Neuronal stem cell (in vitro differentiated cells): ENCODE measurements at regions not wholly inside any gene's neighbourhood (a gene's known extent, or its start where the extent isn't known, plus 50 kb on each side); places are given as distances from the start of the nearest gene placed in this dataset.

Source experiments
- DNase-seq: peaks from one replicate; pipeline ENCODE4 v3.0.0-alpha.2; 2013; ENCODE audit warnings: low spot score
- H2AFZ ChIP-seq: one replicate; pipeline ENCODE4 v1.6.1; 2013; ENCODE audit warnings: mild to moderate bottlenecking, low read length, inconsistent platforms
- H2AK5ac ChIP-seq: 2 replicates; pipeline ENCODE4 v1.6.1; 2013; ENCODE audit warnings: low read depth, mild to moderate bottlenecking, inconsistent platforms, low read length, moderate library complexity, mixed read lengths
- H2BK120ac ChIP-seq: 2 replicates; pipeline ENCODE4 v1.6.1; 2013; ENCODE audit warnings: low read depth, mild to moderate bottlenecking, inconsistent platforms, low read length, moderate library complexity, mixed read lengths
- H2BK12ac ChIP-seq: one replicate; pipeline ENCODE4 v1.6.1; 2013; ENCODE audit warnings: low read length, inconsistent platforms
- H2BK15ac ChIP-seq: 2 replicates; pipeline ENCODE4 v1.6.1; 2013; ENCODE audit warnings: mild to moderate bottlenecking, low read length, inconsistent platforms, mixed read lengths
- H2BK5ac ChIP-seq: one replicate; pipeline ENCODE4 v1.6.1; 2013; ENCODE audit warnings: inconsistent platforms, mild to moderate bottlenecking, low read length, moderate library complexity
- H3K14ac ChIP-seq: one replicate; pipeline ENCODE4 v1.6.1; 2013; ENCODE audit warnings: low read length, inconsistent platforms
- H3K18ac ChIP-seq: 2 replicates; pipeline ENCODE4 v1.6.1; 2013; ENCODE audit warnings: low read length, inconsistent platforms
- H3K23ac ChIP-seq: 2 replicates; pipeline ENCODE4 v1.6.1; 2013; ENCODE audit warnings: low read depth, mild to moderate bottlenecking, mixed read lengths, low read length, inconsistent platforms; ENCODE audit not compliant: poor library complexity
- H3K27ac ChIP-seq: replicated peaks from 3 replicates; pipeline ENCODE4 v1.5.1; 2013; ENCODE audit warnings: low read length, inconsistent platforms
- H3K27me3 ChIP-seq, 3 experiments: 2 replicates each; pipeline ENCODE4 v1.6.1; 2013; ENCODE audit warnings: low read length in 3 of 3, mild to moderate bottlenecking in 2 of 3, inconsistent platforms in 1 of 3, low read depth in 1 of 3, mixed read lengths in 1 of 3, moderate library complexity in 1 of 3; ENCODE audit not compliant: control insufficient read depth in 3 of 3, insufficient read depth in 3 of 3
- H3K36me3 ChIP-seq, 2 donors: replicated peaks in 1 of 2; 2 replicates each; pipeline ENCODE4 v1.6.1; 2013; ENCODE audit warnings: low read length in 2 of 2; ENCODE audit not compliant: control insufficient read depth in 2 of 2, insufficient read depth in 2 of 2
- H3K4ac ChIP-seq: 2 replicates; pipeline ENCODE4 v1.6.1; 2013; ENCODE audit warnings: inconsistent platforms, mild to moderate bottlenecking, low read length, moderate library complexity
- H3K4me1 ChIP-seq, 2 donors: 1 replicate in 1 of 2; 2 replicates in 1 of 2; pipeline ENCODE4 v1.6.1; 2013; ENCODE audit warnings: low read length in 2 of 2, low read depth in 1 of 2; ENCODE audit not compliant: control insufficient read depth in 2 of 2, insufficient read depth in 1 of 2
- H3K4me2 ChIP-seq: one replicate; pipeline ENCODE4 v1.6.1; 2013; ENCODE audit warnings: mild to moderate bottlenecking, low read length, inconsistent platforms; ENCODE audit not compliant: insufficient read depth, poor library complexity, severe bottlenecking
- H3K4me3 ChIP-seq, 2 donors: 2 replicates each; pipeline ENCODE4 v1.5.1; 2013; ENCODE audit warnings: low read length in 2 of 2, mild to moderate bottlenecking in 2 of 2, inconsistent platforms in 1 of 2, moderate library complexity in 1 of 2
- H3K79me1 ChIP-seq: one replicate; pipeline ENCODE4 v1.6.1; 2013; ENCODE audit warnings: low read depth, mild to moderate bottlenecking, inconsistent platforms, low read length, moderate library complexity
- H3K9ac ChIP-seq: one replicate; pipeline ENCODE4 v1.6.1; 2013; ENCODE audit warnings: mild to moderate bottlenecking, low read depth, low read length, inconsistent platforms; ENCODE audit not compliant: poor library complexity
- H3K9me3 ChIP-seq, 2 donors: replicated peaks in 1 of 2; 2 replicates each; pipeline versions ENCODE3 to v1.6.1; 2013; ENCODE audit warnings: low read length in 2 of 2, mild to moderate bottlenecking in 2 of 2, inconsistent platforms in 1 of 2, low read depth in 1 of 2, mixed read lengths in 1 of 2, moderate library complexity in 1 of 2; ENCODE audit not compliant: control insufficient read depth in 2 of 2, insufficient read depth in 1 of 2
- H4K8ac ChIP-seq: one replicate; pipeline ENCODE4 v1.6.1; 2013; ENCODE audit warnings: low read depth, mild to moderate bottlenecking, inconsistent platforms, low read length, moderate library complexity
- H4K91ac ChIP-seq: one replicate; pipeline ENCODE4 v1.6.1; 2013; ENCODE audit warnings: low read length, low read depth, mild to moderate bottlenecking, inconsistent platforms; ENCODE audit not compliant: poor library complexity
- WGBS, 2 donors: extraction: QIAGEN DNeasy Blood & Tissue Kit; methylation state at CpG; one replicate each; pipeline ENCODE4 v1.1.7; 2013; ENCODE audit warnings: missing lambda C conversion rate in 2 of 2, mixed read lengths in 1 of 2; ENCODE audit not compliant: insufficient read length in 2 of 2, insufficient replicate concordance in 1 of 2; ENCODE audit errors: extremely low coverage in 2 of 2; 5-methylcytosine and 5-hydroxymethylcytosine counted together

DNA sequence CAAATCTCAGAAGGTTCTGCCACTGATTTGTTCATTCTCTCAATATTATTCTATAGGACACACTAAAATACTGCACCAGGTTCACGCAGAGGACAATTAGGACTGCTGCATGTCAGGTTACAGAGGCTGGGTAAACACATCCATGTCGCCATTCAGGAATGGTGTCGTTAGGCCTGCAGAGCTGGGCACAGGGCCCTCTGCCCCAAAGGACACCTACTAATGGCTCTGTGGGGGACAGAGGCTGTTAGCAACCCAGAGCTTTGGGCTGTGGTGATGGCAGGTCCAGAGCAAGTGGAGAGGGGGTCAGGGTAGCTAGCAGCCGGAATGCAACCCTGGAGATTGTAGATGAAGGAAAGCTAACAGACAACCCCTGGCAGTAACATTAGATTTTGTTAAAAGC lies 115.9 kb downstream of the TTC32 start:
- H3K9ac ChIP-seq: no peak overlapping the region
- WGBS, 2 donors: no CpG with 5 or more reads among the region's 4 CpGs
- H2BK120ac ChIP-seq: no peak overlapping the region
- no peak overlapping the region for H3K4ac ChIP-seq
- H2BK15ac ChIP-seq: no peak overlapping the region
- H3K4me3 ChIP-seq: no peak overlapping the region
- H3K23ac ChIP-seq: no peak overlapping the region
- H3K27ac ChIP-seq: no peak overlapping the region
- no peak overlapping the region for H2AFZ ChIP-seq
- no peak overlapping the region for H3K18ac ChIP-seq
- H4K8ac ChIP-seq: no peak overlapping the region
- H3K27me3 ChIP-seq: peaks cover 0 to 17% (median 0%) of the 10 kb centered on the region in 3 experiments
- H3K4me1 ChIP-seq: peaks cover 0 to 2% of the 10 kb centered on the region in 2 donors
- no peaks in the 10 kb centered on the region for H3K9me3 ChIP-seq
- no peak overlapping the region for H4K91ac ChIP-seq
- DNase-seq: no peak
- H2BK12ac ChIP-seq: no peak overlapping the region
- H2AK5ac ChIP-seq: no peak overlapping the region
- H3K4me2 ChIP-seq: no peak overlapping the region
- no peaks in the 10 kb centered on the region for H3K36me3 ChIP-seq
- no peaks in the 10 kb centered on the region for H3K79me1 ChIP-seq
- no peak overlapping the region for H3K14ac ChIP-seq
- H2BK5ac ChIP-seq: no peak overlapping the region

DNA sequence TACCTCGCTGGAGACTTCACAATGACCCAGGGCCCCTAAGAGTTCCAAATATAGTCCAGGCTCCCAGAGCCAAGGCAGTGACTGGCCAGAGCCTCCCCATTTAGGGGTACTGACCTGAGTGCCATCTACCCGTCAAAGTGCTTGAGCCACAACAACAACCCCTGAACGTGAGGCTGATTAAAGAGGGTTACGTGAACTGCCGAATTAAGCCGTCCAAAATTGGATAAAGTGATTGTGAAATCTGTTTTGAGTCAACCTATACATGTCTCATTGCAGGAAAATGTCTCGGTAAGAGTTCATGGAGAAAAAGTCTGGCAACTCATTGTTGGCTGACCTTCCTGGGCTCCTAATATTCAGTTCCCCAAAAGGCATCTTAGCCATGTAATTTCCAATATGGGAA lies 116.3 kb downstream of the TTC32 start:
- Histone ChIP-seq H3K9me3 (no peaks in the 10 kb centered on the region), H2BK5ac (no peak overlapping the region), H3K9ac (no peak overlapping the region), H2AK5ac (no peak overlapping the region), H2BK120ac (no peak overlapping the region), H2BK12ac (no peak overlapping the region), H4K8ac (no peak overlapping the region), H3K18ac (no peak overlapping the region), H3K4me1 (peaks cover 0 to 2% of the 10 kb centered on the region in 2 donors), H3K27me3 (peaks cover 0 to 17% (median 0%) of the 10 kb centered on the region in 3 experiments), H3K36me3 (no peaks in the 10 kb centered on the region), H3K4me3 (no peak overlapping the region), H3K4ac (no peak overlapping the region), H2BK15ac (no peak overlapping the region), H3K14ac (no peak overlapping the region), H3K4me2 (no peak overlapping the region), H3K27ac (no peak overlapping the region), H4K91ac (no peak overlapping the region), H2AFZ (no peak overlapping the region), H3K23ac (no peak overlapping the region), H3K79me1 (no peaks in the 10 kb centered on the region)
- DNase-seq: no peak
- WGBS, 2 donors: no CpG with 5 or more reads among the region's 7 CpGs

DNA sequence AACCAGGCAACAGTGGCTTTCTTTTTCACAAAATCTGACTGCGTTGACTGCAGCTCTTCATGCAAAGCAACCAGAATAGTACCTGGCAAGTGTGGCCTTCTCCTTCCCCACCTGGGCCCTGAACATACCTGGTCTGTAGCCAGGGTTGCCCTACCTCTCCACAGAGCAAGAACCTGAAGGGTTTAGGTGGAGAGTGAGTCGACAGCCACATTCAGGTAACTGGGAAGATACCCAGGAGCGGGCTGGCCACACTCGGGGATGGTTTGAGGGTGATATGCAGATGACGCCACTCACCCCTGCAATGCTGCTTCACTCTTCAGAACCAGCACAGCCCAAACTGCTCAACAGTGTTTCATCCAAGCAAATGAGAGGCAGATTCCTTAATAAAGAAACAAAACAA lies 117.3 kb downstream of the TTC32 start:
- no peak overlapping the region for H4K91ac ChIP-seq
- no peak overlapping the region for H3K4me3 ChIP-seq
- H3K18ac ChIP-seq: no peak overlapping the region
- no peak overlapping the region for H2BK15ac ChIP-seq
- H3K23ac ChIP-seq: no peak overlapping the region
- H3K14ac ChIP-seq: no peak overlapping the region
- no peak overlapping the region for H3K4me2 ChIP-seq
- H3K9ac ChIP-seq: no peak overlapping the region
- no peak for DNase-seq
- no peaks in the 10 kb centered on the region for H3K9me3 ChIP-seq
- no peak overlapping the region for H3K27ac ChIP-seq
- H3K27me3 ChIP-seq: peaks cover 0 to 17% (median 0%) of the 10 kb centered on the region in 3 experiments
- no peak overlapping the region for H2BK120ac ChIP-seq
- peaks cover 0 to 2% of the 10 kb centered on the region in 2 donors for H3K4me1 ChIP-seq
- H2BK12ac ChIP-seq: no peak overlapping the region
- no peaks in the 10 kb centered on the region for H3K79me1 ChIP-seq
- H2AFZ ChIP-seq: no peak overlapping the region
- no peaks in the 10 kb centered on the region for H3K36me3 ChIP-seq
- H3K4ac ChIP-seq: no peak overlapping the region
- WGBS, 2 donors: no CpG with 5 or more reads among the region's 5 CpGs
- no peak overlapping the region for H2AK5ac ChIP-seq
- H4K8ac ChIP-seq: no peak overlapping the region
- H2BK5ac ChIP-seq: no peak overlapping the region

DNA sequence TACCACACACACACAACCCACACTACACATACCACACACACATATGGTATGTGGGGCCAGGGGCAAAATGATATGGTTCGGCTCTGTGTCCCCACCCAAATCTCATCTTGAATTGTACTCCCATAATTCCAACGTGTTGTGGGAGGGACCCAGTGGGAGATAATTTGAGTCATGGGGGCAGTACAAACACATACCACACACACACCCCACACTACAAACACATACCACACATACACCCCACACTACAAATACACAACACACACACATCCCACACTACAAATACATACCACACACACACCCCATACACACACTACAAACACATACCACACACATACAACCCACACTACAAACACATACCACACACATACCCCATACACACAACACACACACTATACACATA lies 117.8 kb downstream of the TTC32 start:
- Histone ChIP-seq H3K23ac (no peak overlapping the region), H4K91ac (no peak overlapping the region), H3K4ac (no peak overlapping the region), H3K14ac (no peak overlapping the region), H2AFZ (no peak overlapping the region), H2BK120ac (no peak overlapping the region), H3K4me1 (peaks cover 0 to 2% of the 10 kb centered on the region in 2 donors), H2BK15ac (no peak overlapping the region), H2BK5ac (no peak overlapping the region), H4K8ac (no peak overlapping the region), H3K9ac (no peak overlapping the region), H2BK12ac (no peak overlapping the region), H2AK5ac (no peak overlapping the region), H3K4me3 (no peak overlapping the region), H3K18ac (no peak overlapping the region), H3K27me3 (peaks cover 0 to 17% (median 0%) of the 10 kb centered on the region in 3 experiments), H3K36me3 (no peaks in the 10 kb centered on the region), H3K27ac (no peak overlapping the region), H3K9me3 (no peaks in the 10 kb centered on the region), H3K79me1 (no peaks in the 10 kb centered on the region), H3K4me2 (no peak overlapping the region)
- no CpG with 5 or more reads among the region's 2 CpGs for WGBS, 2 donors
- DNase-seq: no peak
